H9 (cell line): ENCODE measurements at regions not wholly inside any gene's neighbourhood (a gene's known extent, or its start where the extent isn't known, plus 50 kb on each side); places are given as distances from the start of the nearest gene placed in this dataset.

ENCODE experiments used
- DNase-seq: peaks from one replicate; pipeline ENCODE4 v3.0.0-alpha.2; 2017
- H2AFZ ChIP-seq: one replicate; pipeline ENCODE4 v1.6.1; 2013; ENCODE audit warnings: mild to moderate bottlenecking, low read length, control low read depth, moderate library complexity
- H2AK5ac ChIP-seq: 2 replicates; pipeline ENCODE4 v1.6.1; 2013; ENCODE audit warnings: low read length, control low read depth, mixed read lengths; ENCODE audit not compliant: insufficient read length
- H2BK120ac ChIP-seq: one replicate; pipeline ENCODE4 v1.6.1; 2013; ENCODE audit warnings: low read depth, mild to moderate bottlenecking, low read length, control low read depth, inconsistent platforms; ENCODE audit not compliant: poor library complexity, severe bottlenecking
- H2BK12ac ChIP-seq: 2 replicates; pipeline ENCODE4 v1.6.1; 2013; ENCODE audit warnings: low read length, control low read depth, mixed read lengths, low read depth; ENCODE audit not compliant: insufficient read length
- H2BK15ac ChIP-seq: 2 replicates; pipeline ENCODE4 v1.6.1; 2013; ENCODE audit warnings: low read depth, low read length, control low read depth
- H2BK20ac ChIP-seq: one replicate; pipeline ENCODE4 v1.6.1; 2013; ENCODE audit warnings: low read depth, mild to moderate bottlenecking, low read length, control low read depth, inconsistent platforms; ENCODE audit not compliant: poor library complexity, severe bottlenecking
- H2BK5ac ChIP-seq: 2 replicates; pipeline ENCODE4 v1.6.1; 2013; ENCODE audit warnings: low read length, control low read depth, mixed read lengths; ENCODE audit not compliant: insufficient read length
- H3K14ac ChIP-seq: 2 replicates; pipeline ENCODE4 v1.6.1; 2013; ENCODE audit warnings: low read length, control low read depth; ENCODE audit not compliant: insufficient read depth
- H3K18ac ChIP-seq: 2 replicates; pipeline ENCODE4 v1.6.1; 2013; ENCODE audit warnings: low read depth, mild to moderate bottlenecking, mixed read lengths, low read length, control low read depth; ENCODE audit not compliant: insufficient read length
- H3K23ac ChIP-seq: 2 replicates; pipeline ENCODE4 v1.6.1; 2013; ENCODE audit warnings: low read length, control low read depth, mixed read lengths, low read depth; ENCODE audit not compliant: insufficient read length
- H3K23me2 ChIP-seq: 2 replicates; pipeline ENCODE4 v1.6.1; 2013; ENCODE audit warnings: low read depth, mild to moderate bottlenecking, mixed read lengths, low read length, control low read depth; ENCODE audit not compliant: insufficient read length, poor library complexity, severe bottlenecking
- H3K27ac ChIP-seq: 2 replicates; pipeline ENCODE4 v1.5.1; 2013; ENCODE audit warnings: low read length, control low read depth, mixed read lengths, low read depth; ENCODE audit not compliant: insufficient read length
- H3K27me3 ChIP-seq: 2 replicates; pipeline ENCODE4 v1.6.1; 2013; ENCODE audit warnings: low read length, control low read depth, inconsistent platforms; ENCODE audit not compliant: insufficient read depth
- H3K4ac ChIP-seq: 2 replicates; pipeline ENCODE4 v1.6.1; 2013; ENCODE audit warnings: low read depth, mild to moderate bottlenecking, control low read depth, inconsistent platforms, low read length, moderate library complexity
- H3K4me1 ChIP-seq: 2 replicates; pipeline ENCODE4 v1.6.1; 2013; ENCODE audit warnings: low read length, control low read depth, inconsistent platforms; ENCODE audit not compliant: insufficient read depth
- H3K4me2 ChIP-seq: 2 replicates; pipeline ENCODE4 v1.6.1; 2013; ENCODE audit warnings: low read length, control low read depth, mixed read lengths; ENCODE audit not compliant: insufficient read length, insufficient read depth
- H3K56ac ChIP-seq: 2 replicates; pipeline ENCODE4 v1.6.1; 2013; ENCODE audit warnings: low read depth, mild to moderate bottlenecking, mixed read lengths, low read length, control low read depth; ENCODE audit not compliant: insufficient read length
- H3K79me1 ChIP-seq: 2 replicates; pipeline ENCODE4 v1.6.1; 2013; ENCODE audit warnings: low read depth, mild to moderate bottlenecking, moderate library complexity, low read length, control low read depth, inconsistent platforms; ENCODE audit not compliant: insufficient read depth, poor library complexity, severe bottlenecking
- H3K79me2 ChIP-seq: 2 replicates; pipeline ENCODE4 v1.6.1; 2013; ENCODE audit warnings: low read length, control low read depth, inconsistent platforms; ENCODE audit not compliant: insufficient read depth
- H3K9ac ChIP-seq: 2 replicates; pipeline ENCODE4 v1.6.1; 2013; ENCODE audit warnings: low read length, control low read depth, mixed read lengths; ENCODE audit not compliant: insufficient read length; ENCODE audit errors: extremely low read depth
- H3K9me3 ChIP-seq: one replicate; pipeline ENCODE4 v1.6.1; 2013; ENCODE audit warnings: low read depth, low read length, inconsistent platforms; ENCODE audit not compliant: control insufficient read depth
- H3T11ph ChIP-seq: one replicate; pipeline ENCODE4 v1.6.1; 2013; ENCODE audit warnings: mild to moderate bottlenecking, low read length, control low read depth, inconsistent platforms
- H4K20me1 ChIP-seq: one replicate; pipeline ENCODE4 v1.6.1; 2013; ENCODE audit not compliant: control insufficient read depth, insufficient read length, insufficient read depth
- H4K5ac ChIP-seq: 2 replicates; pipeline ENCODE4 v1.6.1; 2013; ENCODE audit warnings: low read depth, mild to moderate bottlenecking, mixed read lengths, low read length, control low read depth; ENCODE audit not compliant: insufficient read length
- H4K8ac ChIP-seq: replicated peaks from 2 replicates; pipeline ENCODE4 v1.6.1; 2013; ENCODE audit warnings: low read length, control low read depth, mixed read lengths, low read depth; ENCODE audit not compliant: insufficient read length
- H4K91ac ChIP-seq: 2 replicates; pipeline ENCODE4 v1.6.1; 2013; ENCODE audit warnings: low read depth, mild to moderate bottlenecking, moderate library complexity, mixed read lengths, low read length, control low read depth; ENCODE audit not compliant: insufficient read length
- H3K27ac Mint-ChIP-seq, 3 experiments: 2 replicates in 2 of 3; 3 replicates in 1 of 3; pipeline ENCODE4 v1.8.0; 2020 to 2021; ENCODE audit warnings: mixed read lengths in 3 of 3, mild to moderate bottlenecking in 1 of 3, moderate library complexity in 1 of 3
- H3K27me3 Mint-ChIP-seq: 2 replicates; pipeline ENCODE4 v1.8.0; 2021; ENCODE audit warnings: low read depth, mild to moderate bottlenecking, moderate library complexity, mixed read lengths
- H3K36me3 Mint-ChIP-seq, 3 experiments: 2 replicates in 2 of 3; 3 replicates in 1 of 3; pipeline ENCODE4 v1.8.0; 2020 to 2021; ENCODE audit warnings: low read depth in 3 of 3, mixed read lengths in 3 of 3; ENCODE audit not compliant: insufficient read depth in 1 of 3
- H3K4me1 Mint-ChIP-seq, 2 experiments: 2 replicates each; pipeline ENCODE4 v1.8.0; 2020; ENCODE audit warnings: mixed read lengths in 2 of 2
- H3K4me3 Mint-ChIP-seq, 2 experiments: 2 replicates in 1 of 2; 3 replicates in 1 of 2; pipeline ENCODE4 v1.8.0; 2020 to 2021; ENCODE audit warnings: mild to moderate bottlenecking in 2 of 2, mixed read lengths in 2 of 2, moderate library complexity in 1 of 2
- H3K9me3 Mint-ChIP-seq, 2 experiments: 2 replicates in 1 of 2; 3 replicates in 1 of 2; pipeline ENCODE4 v1.8.0; 2020; ENCODE audit warnings: mild to moderate bottlenecking in 2 of 2, mixed read lengths in 2 of 2, moderate library complexity in 1 of 2
- CTCF ChIP-seq: fragments of 200-600 bp; sonication (generic); conservative IDR thresholded peaks from 3 replicates; pipeline ENCODE4 v1.8.0; 2021; ENCODE audit warnings: antibody characterized with exemption, mild to moderate bottlenecking
- WGBS: extraction: QIAGEN DNeasy Blood & Tissue Kit; methylation state at CpG from one replicate; pipeline ENCODE4 v1.1.7; 2013; ENCODE audit warnings: missing lambda C conversion rate, low lambda C conversion rate, mixed read lengths; ENCODE audit not compliant: insufficient read length; ENCODE audit errors: extremely low coverage; 5-methylcytosine and 5-hydroxymethylcytosine counted together

DNA sequence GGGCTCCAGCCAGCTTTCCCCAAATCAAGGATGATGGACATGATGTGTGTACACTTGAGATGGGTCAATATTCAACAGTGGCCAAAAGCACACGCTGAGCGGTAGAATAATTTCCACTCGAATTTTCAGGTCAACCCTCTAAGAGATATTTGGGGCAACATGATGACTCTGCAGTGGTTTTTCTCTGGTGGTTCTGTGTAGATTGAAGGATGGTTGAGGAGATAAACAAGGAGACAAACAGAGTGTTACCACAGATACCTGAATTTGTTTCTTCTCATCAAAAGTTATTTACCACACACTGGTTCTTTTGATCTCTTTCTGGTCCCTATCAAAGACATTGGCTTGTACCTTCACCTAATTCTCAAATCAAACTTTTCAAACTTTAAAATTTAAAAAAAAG lies 242.0 kb downstream of the ETS1 start:
- Histone ChIP-seq H2AK5ac (no peak overlapping the region), H3K27ac (no peak overlapping the region), H3K56ac (no peak overlapping the region), H3K9me3 (no peaks in the 10 kb centered on the region), H2BK120ac (no peak overlapping the region), H3T11ph (no peak overlapping the region), H2BK5ac (no peak overlapping the region), H4K5ac (no peak overlapping the region), H3K27me3 (no peaks in the 10 kb centered on the region), H3K79me2 (no peaks in the 10 kb centered on the region), H3K23ac (no peak overlapping the region), H2BK20ac (no peak overlapping the region), H4K91ac (no peak overlapping the region), H4K20me1 (no peaks in the 10 kb centered on the region), H3K4me1 (peaks cover 4% of the 10 kb centered on the region; the same call in 1 of the 2 replicates), H3K23me2 (no peaks in the 10 kb centered on the region), H3K9ac (no peak overlapping the region), H4K8ac (no peak overlapping the region), H3K18ac (no peak overlapping the region), H3K4ac (no peak overlapping the region), H3K79me1 (no peaks in the 10 kb centered on the region), H2BK15ac (no peak overlapping the region), H2BK12ac (no peak overlapping the region), H3K4me2 (no peak overlapping the region), H2AFZ (no peak overlapping the region), H3K14ac (no peak overlapping the region)
- H3K4me3 Mint-ChIP-seq, result no peak overlapping the region
- peaks cover 22% of the 10 kb centered on the region in 2 experiments for H3K4me1 Mint-ChIP-seq
- no peak for DNase-seq
- WGBS, result no CpG with 5 or more reads among the region's 3 CpGs
- no peaks in the 10 kb centered on the region for H3K9me3 Mint-ChIP-seq
- H3K27me3 Mint-ChIP-seq, result no peaks in the 10 kb centered on the region
- H3K36me3 Mint-ChIP-seq, result no peaks in the 10 kb centered on the region
- no peak overlapping the region for H3K27ac Mint-ChIP-seq
- no peak for TF ChIP-seq CTCF
